Thoracic aorta (tissue), 2 donors: ENCODE measurements at regions not wholly inside any gene's neighbourhood (a gene's known extent, or its start where the extent isn't known, plus 50 kb on each side); places are given as distances from the start of the nearest gene placed in this dataset.
"Not testable (repeated sequence)": the region's sequence is repeated elsewhere in the genome, so short reads cannot be mapped to it uniquely, and the experiment has no call there.

ENCODE experiments used
- ATAC-seq: fragments of 150-250 bp; one replicate; pipeline ENCODE4 v1.8.0; 2017; ENCODE audit warnings: low read depth; ENCODE audit not compliant: insufficient number of reproducible peaks, low FRiP score
- DNase-seq: peaks from one replicate; pipeline ENCODE4 v3.0.0-alpha.2; 2020; ENCODE audit warnings: low spot score
- H3K27ac ChIP-seq, 2 donors: fragments of 200-600 bp; sonication (generic); 1 replicate in 1 of 2; 2 replicates in 1 of 2; pipeline ENCODE4 v1.5.1; 2016; ENCODE audit warnings: mild to moderate bottlenecking in 2 of 2, moderate library complexity in 2 of 2
- H3K27me3 ChIP-seq: fragments of 200-600 bp; sonication (generic); replicated peaks from 2 replicates; pipeline ENCODE4 v1.6.0; 2016; ENCODE audit warnings: mild to moderate bottlenecking; ENCODE audit not compliant: insufficient read depth
- H3K36me3 ChIP-seq: fragments of 200-600 bp; sonication (generic); one replicate; pipeline ENCODE4 v1.5.1; 2016
- H3K4me1 ChIP-seq, 2 donors: fragments of 200-600 bp; sonication (generic); 1 replicate in 1 of 2; 2 replicates in 1 of 2; pipeline versions ENCODE4 v1.5.1 to v1.6.0; 2016; ENCODE audit warnings: low read depth in 2 of 2, mild to moderate bottlenecking in 1 of 2; ENCODE audit not compliant: control insufficient read depth in 1 of 2
- H3K4me3 ChIP-seq: fragments of 200-600 bp; sonication (generic); 2 replicates; pipeline ENCODE4 v1.5.1; 2016; ENCODE audit warnings: mild to moderate bottlenecking
- H3K9me3 ChIP-seq: fragments of 200-600 bp; sonication (generic); 2 replicates; pipeline ENCODE4 v1.5.1; 2016
- TF ChIP-seq, protein P1 (sequence below): fragments of 200-600 bp; sonication (generic); IDR thresholded peaks from one replicate; pipeline ENCODE4 v1.5.1; 2019; ENCODE audit warnings: antibody characterized with exemption

- no peaks in the 10 kb centered on the region for H3K27me3 ChIP-seq
- no peak overlapping the region for H3K27ac ChIP-seq
- H3K9me3 ChIP-seq = no peaks in the 10 kb centered on the region
- H3K36me3 ChIP-seq = no peaks in the 10 kb centered on the region
- no peak for DNase-seq
- TF ChIP-seq, protein P1, sequence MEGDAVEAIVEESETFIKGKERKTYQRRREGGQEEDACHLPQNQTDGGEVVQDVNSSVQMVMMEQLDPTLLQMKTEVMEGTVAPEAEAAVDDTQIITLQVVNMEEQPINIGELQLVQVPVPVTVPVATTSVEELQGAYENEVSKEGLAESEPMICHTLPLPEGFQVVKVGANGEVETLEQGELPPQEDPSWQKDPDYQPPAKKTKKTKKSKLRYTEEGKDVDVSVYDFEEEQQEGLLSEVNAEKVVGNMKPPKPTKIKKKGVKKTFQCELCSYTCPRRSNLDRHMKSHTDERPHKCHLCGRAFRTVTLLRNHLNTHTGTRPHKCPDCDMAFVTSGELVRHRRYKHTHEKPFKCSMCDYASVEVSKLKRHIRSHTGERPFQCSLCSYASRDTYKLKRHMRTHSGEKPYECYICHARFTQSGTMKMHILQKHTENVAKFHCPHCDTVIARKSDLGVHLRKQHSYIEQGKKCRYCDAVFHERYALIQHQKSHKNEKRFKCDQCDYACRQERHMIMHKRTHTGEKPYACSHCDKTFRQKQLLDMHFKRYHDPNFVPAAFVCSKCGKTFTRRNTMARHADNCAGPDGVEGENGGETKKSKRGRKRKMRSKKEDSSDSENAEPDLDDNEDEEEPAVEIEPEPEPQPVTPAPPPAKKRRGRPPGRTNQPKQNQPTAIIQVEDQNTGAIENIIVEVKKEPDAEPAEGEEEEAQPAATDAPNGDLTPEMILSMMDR = no peak
- no peak for ATAC-seq
- H3K4me3 ChIP-seq = no peak overlapping the region
- H3K4me1 ChIP-seq = no peaks in the 10 kb centered on the region
These were observed 315.8 kb upstream of the KYNU start for GRCh38 chr2:142561656-142562055.

GRCh38 chr2:142557391-142557790, 320.1 kb upstream of the KYNU start:
- H3K9me3 ChIP-seq = no peaks in the 10 kb centered on the region
- no peaks in the 10 kb centered on the region for H3K36me3 ChIP-seq
- H3K27me3 ChIP-seq = no peaks in the 10 kb centered on the region
- H3K4me1 ChIP-seq = no peaks in the 10 kb centered on the region
- no peak for DNase-seq
- H3K4me3 ChIP-seq = no peak overlapping the region
- no peak for ATAC-seq
- TF ChIP-seq, protein P1 = no peak
- no peak overlapping the region for H3K27ac ChIP-seq

- not testable (repeated sequence) for H3K9me3 ChIP-seq, H3K27ac ChIP-seq, ATAC-seq, H3K27me3 ChIP-seq, H3K4me1 ChIP-seq, H3K4me3 ChIP-seq, DNase-seq, H3K36me3 ChIP-seq
These were observed 331.5 kb upstream of the KYNU start for GRCh38 chr2:142545999-142546398.

DNA sequence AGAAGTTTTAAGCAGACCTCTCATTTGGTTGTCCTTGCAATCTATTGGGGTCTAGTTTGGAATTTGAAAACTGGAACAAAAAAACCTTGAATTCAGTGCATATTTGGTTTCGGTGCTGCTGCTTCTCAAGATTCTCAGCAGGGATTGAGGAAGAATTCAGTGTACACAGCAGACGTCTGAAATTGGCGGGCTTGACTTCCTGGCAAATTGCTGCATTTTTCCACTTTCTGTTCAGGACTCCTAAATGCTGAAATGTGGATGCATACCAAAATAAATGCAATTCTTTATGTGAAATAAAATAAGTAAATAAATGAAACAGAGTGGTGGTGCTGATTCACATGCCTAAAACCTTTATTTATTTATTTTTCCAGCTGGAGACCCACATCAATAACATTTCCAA, 332.4 kb upstream of the KYNU start:
- no peaks in the 10 kb centered on the region for H3K27me3 ChIP-seq
- ATAC-seq (no peak), DNase-seq (no peak)
- H3K4me1 ChIP-seq = no peaks in the 10 kb centered on the region
- TF ChIP-seq, protein P1 = no peak
- H3K9me3 ChIP-seq = no peaks in the 10 kb centered on the region
- no peak overlapping the region for H3K4me3 ChIP-seq
- no peaks in the 10 kb centered on the region for H3K36me3 ChIP-seq
- H3K27ac ChIP-seq = no peak overlapping the region

GRCh38 chr2:142544173-142544572, 333.3 kb upstream of the KYNU start:
- ATAC-seq (no peak), DNase-seq (no peak)
- Histone ChIP-seq H3K4me1 (no peaks in the 10 kb centered on the region), H3K36me3 (no peaks in the 10 kb centered on the region), H3K27me3 (no peaks in the 10 kb centered on the region), H3K4me3 (no peak overlapping the region), H3K27ac (no peak overlapping the region), H3K9me3 (no peaks in the 10 kb centered on the region)
- TF ChIP-seq, protein P1 = no peak

- Histone ChIP-seq H3K27ac (no peak overlapping the region), H3K9me3 (no peaks in the 10 kb centered on the region), H3K36me3 (no peaks in the 10 kb centered on the region), H3K4me3 (no peak overlapping the region), H3K27me3 (no peaks in the 10 kb centered on the region), H3K4me1 (no peaks in the 10 kb centered on the region)
- no peak for ATAC-seq
- TF ChIP-seq, protein P1 = no peak
- no peak for DNase-seq
These were observed 335.0 kb upstream of the KYNU start for GRCh38 chr2:142542431-142542910.
